Type B pancreatic cell (in vitro differentiated cells): ENCODE measurements at regions not wholly inside any gene's neighbourhood (a gene's known extent, or its start where the extent isn't known, plus 50 kb on each side); places are given as distances from the start of the nearest gene placed in this dataset.

Source experiments
- DNase-seq: peaks from one replicate; pipeline ENCODE4 v3.0.0; 2021; ENCODE audit warnings: mixed read lengths; ENCODE audit not compliant: unreplicated experiment; ENCODE audit errors: extremely low spot score
- H3K27ac Mint-ChIP-seq: 2 replicates; pipeline ENCODE4 v1.8.0; 2021; ENCODE audit warnings: mild to moderate bottlenecking, mixed read lengths
- H3K27me3 Mint-ChIP-seq: 2 replicates; pipeline ENCODE4 v1.8.0; 2021; ENCODE audit warnings: mixed read lengths
- H3K36me3 Mint-ChIP-seq: 2 replicates; pipeline ENCODE4 v1.8.0; 2021; ENCODE audit warnings: mixed read lengths
- H3K4me1 Mint-ChIP-seq: one replicate; pipeline ENCODE4 v1.8.0; 2021; ENCODE audit warnings: mixed read lengths; ENCODE audit not compliant: unreplicated experiment
- H3K4me3 Mint-ChIP-seq: 2 replicates; pipeline ENCODE4 v1.8.0; 2021; ENCODE audit warnings: mild to moderate bottlenecking, mixed read lengths
- H3K9me3 Mint-ChIP-seq: 2 replicates; pipeline ENCODE4 v1.8.0; 2021; ENCODE audit warnings: mixed read lengths
- CTCF ChIP-seq: fragments of 200-600 bp; sonication (generic); conservative IDR thresholded peaks from 2 replicates; pipeline ENCODE4 v1.5.0; 2021; ENCODE audit warnings: antibody characterized with exemption, mild to moderate bottlenecking

DNA sequence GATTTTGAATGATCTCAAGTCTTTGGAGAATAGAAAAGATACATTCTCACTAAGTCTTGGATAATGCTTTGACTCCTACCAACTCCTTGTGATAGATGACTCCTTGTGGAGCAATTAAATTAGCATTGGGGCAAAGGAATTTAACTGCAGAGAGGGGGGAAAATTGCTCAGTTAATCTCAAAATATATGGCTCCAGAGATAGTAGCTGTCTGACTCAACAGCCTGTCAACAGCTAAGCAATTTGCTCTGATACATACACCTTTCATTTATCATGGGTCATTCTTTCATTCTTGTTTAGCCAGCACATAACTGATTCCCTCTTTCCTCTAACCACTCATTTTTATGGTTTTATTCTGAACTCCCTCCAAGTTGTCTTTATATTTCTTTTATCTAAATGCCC lies 225.6 kb upstream of the OBI1 start:
- H3K4me3 Mint-ChIP-seq: no peak overlapping the region
- peaks cover 12% of the 10 kb centered on the region for H3K4me1 Mint-ChIP-seq
- no peak for TF ChIP-seq CTCF
- no peaks in the 10 kb centered on the region for H3K9me3 Mint-ChIP-seq
- H3K27me3 Mint-ChIP-seq: no peaks in the 10 kb centered on the region
- no peak for DNase-seq
- H3K27ac Mint-ChIP-seq: no peak overlapping the region
- no peaks in the 10 kb centered on the region for H3K36me3 Mint-ChIP-seq

GRCh38 chr13:78881751-78882150 lies 222.8 kb upstream of the OBI1 start:
- TF ChIP-seq CTCF: no peak
- no peak for DNase-seq
- Mint-ChIP-seq H3K9me3 (peaks cover 10% of the 10 kb centered on the region), H3K4me3 (no peak overlapping the region), H3K27ac (no peak overlapping the region), H3K27me3 (peaks cover 4% of the 10 kb centered on the region), H3K4me1 (peaks cover 12% of the 10 kb centered on the region), H3K36me3 (no peaks in the 10 kb centered on the region)

DNA sequence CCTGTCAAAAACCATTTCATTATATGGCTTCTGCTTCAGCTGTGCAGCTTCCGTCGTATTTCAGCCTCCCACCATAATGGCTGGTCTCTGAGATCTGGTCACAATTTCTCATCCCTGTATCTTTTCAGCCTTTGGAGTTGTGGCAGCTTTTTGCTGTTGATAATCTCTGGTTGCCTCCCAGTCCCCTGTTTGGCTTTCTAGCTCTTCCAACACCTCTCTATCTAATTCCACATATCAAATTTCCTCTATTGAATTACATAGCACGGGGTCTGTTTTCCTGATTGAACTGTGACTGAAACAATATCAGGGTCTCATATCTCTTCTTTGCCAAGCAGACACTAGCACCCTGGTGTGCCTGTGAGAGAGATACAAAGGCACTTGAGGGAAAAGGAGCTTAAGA lies 222.1 kb upstream of the OBI1 start:
- Mint-ChIP-seq H3K4me1 (peaks cover 12% of the 10 kb centered on the region), H3K36me3 (no peaks in the 10 kb centered on the region), H3K4me3 (no peak overlapping the region), H3K27ac (no peak overlapping the region), H3K9me3 (peaks cover 10% of the 10 kb centered on the region), H3K27me3 (peaks cover 4% of the 10 kb centered on the region)
- DNase-seq: no peak
- no peak for TF ChIP-seq CTCF

DNA sequence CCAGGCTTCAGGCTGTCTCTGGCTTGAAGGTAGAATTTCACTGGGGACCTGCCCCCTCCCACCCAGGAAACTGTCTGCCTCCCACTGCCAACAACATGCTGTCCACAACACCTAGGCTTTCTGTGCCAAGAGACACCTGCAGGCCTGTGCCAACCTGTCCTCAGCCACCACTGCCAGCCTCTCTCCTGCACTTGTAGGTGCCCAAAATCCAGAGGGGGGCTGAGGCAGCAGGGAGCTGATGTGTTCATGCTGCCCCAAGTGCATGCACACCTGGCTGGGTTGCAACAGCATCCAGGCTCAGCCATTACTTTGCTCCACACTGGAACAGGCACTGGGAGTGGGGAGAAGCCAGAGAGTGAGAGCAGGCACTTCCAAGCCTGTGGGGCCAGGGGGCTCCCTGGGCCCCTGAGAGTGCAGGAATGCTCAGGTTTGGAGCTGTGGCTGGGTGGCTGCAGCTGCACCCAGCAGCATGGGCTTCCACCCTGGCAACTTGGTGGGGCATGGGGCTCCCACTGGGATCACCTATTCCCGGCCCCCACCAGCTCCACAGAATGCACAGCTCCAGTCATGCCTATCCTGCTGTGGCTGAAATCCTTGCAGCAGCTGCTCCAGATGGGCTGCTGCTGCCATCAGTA lies 218.1 kb upstream of the OBI1 start:
- TF ChIP-seq CTCF: no peak
- peaks cover 4% of the 10 kb centered on the region for H3K27me3 Mint-ChIP-seq
- no peak for DNase-seq
- H3K4me3 Mint-ChIP-seq: no peak overlapping the region
- no peaks in the 10 kb centered on the region for H3K36me3 Mint-ChIP-seq
- peaks cover 10% of the 10 kb centered on the region for H3K9me3 Mint-ChIP-seq
- no peak overlapping the region for H3K27ac Mint-ChIP-seq
- H3K4me1 Mint-ChIP-seq: peaks cover 21% of the 10 kb centered on the region

GRCh38 chr13:78875792-78876580 lies 217.0 kb upstream of the OBI1 start:
- no peak overlapping the region for H3K27ac Mint-ChIP-seq
- H3K9me3 Mint-ChIP-seq: peaks cover 10% of the 10 kb centered on the region
- no peak for TF ChIP-seq CTCF
- no peaks in the 10 kb centered on the region for H3K36me3 Mint-ChIP-seq
- no peak for DNase-seq
- H3K4me3 Mint-ChIP-seq: no peak overlapping the region
- peaks cover 4% of the 10 kb centered on the region for H3K27me3 Mint-ChIP-seq
- peaks cover 11% of the 10 kb centered on the region for H3K4me1 Mint-ChIP-seq
